H1 (cell line): ENCODE measurements at regions not wholly inside any gene's neighbourhood (a gene's known extent, or its start where the extent isn't known, plus 50 kb on each side); places are given as distances from the start of the nearest gene placed in this dataset.

Experiments
- CHD2 ChIP-seq: IDR thresholded peaks from 2 replicates; pipeline ENCODE4 v1.6.1; 2012; ENCODE audit warnings: low read length, improper control_type of control experiment
- EGR1 ChIP-seq: IDR thresholded peaks from 2 replicates; pipeline ENCODE4 v1.6.1; 2011; ENCODE audit warnings: low read depth, low read length, borderline replicate concordance
- EZH2 ChIP-seq: fragments of 200-600 bp; sonication (generic); IDR thresholded peaks from 2 replicates; pipeline ENCODE4 v1.7.1; 2012; ENCODE audit warnings: low read depth, mild to moderate bottlenecking, moderate library complexity, low read length, inconsistent platforms; ENCODE audit not compliant: severe bottlenecking
- JUN ChIP-seq: IDR thresholded peaks from 2 replicates; pipeline ENCODE4 v1.6.1; 2011; ENCODE audit warnings: low read depth, mild to moderate bottlenecking, improper control_type of control experiment, low read length
- NRF1 ChIP-seq: IDR thresholded peaks from 2 replicates; pipeline ENCODE4 v1.6.1; 2011; ENCODE audit warnings: mild to moderate bottlenecking, low read depth, low read length, improper control_type of control experiment
- SIN3A ChIP-seq, 2 experiments: IDR thresholded peaks in 1 of 2; conservative IDR thresholded peaks in 1 of 2; 2 replicates each; pipeline ENCODE4 v1.6.1; 2011 to 2012; ENCODE audit warnings: low read length in 2 of 2, improper control_type of control experiment in 1 of 2, low read depth in 1 of 2, mild to moderate bottlenecking in 1 of 2
- SP2 ChIP-seq: IDR thresholded peaks from 2 replicates; pipeline ENCODE4 v1.6.1; 2012; ENCODE audit warnings: mild to moderate bottlenecking, low read length, inconsistent platforms
- YY1 ChIP-seq: IDR thresholded peaks from 2 replicates; pipeline ENCODE4 v1.6.1; 2011; ENCODE audit warnings: low read depth, mild to moderate bottlenecking, low read length
- ZNF274 ChIP-seq: IDR thresholded peaks from 2 replicates; pipeline ENCODE4 v1.7.0; 2012; ENCODE audit warnings: low read length, borderline replicate concordance; ENCODE audit errors: extremely low read depth
- TF ChIP-seq, protein P1 (sequence below), 3 experiments: IDR thresholded peaks; 1 replicate in 2 of 3; 2 replicates in 1 of 3; pipeline versions ENCODE4 v1.5.1 to v1.6.1; 2011; ENCODE audit warnings: low read length in 3 of 3, mild to moderate bottlenecking in 3 of 3, inconsistent platforms in 2 of 3, low read depth in 1 of 3, moderate library complexity in 1 of 3; ENCODE audit not compliant: insufficient read depth in 1 of 3; ENCODE audit errors: control extremely low read depth in 1 of 3

DNA sequence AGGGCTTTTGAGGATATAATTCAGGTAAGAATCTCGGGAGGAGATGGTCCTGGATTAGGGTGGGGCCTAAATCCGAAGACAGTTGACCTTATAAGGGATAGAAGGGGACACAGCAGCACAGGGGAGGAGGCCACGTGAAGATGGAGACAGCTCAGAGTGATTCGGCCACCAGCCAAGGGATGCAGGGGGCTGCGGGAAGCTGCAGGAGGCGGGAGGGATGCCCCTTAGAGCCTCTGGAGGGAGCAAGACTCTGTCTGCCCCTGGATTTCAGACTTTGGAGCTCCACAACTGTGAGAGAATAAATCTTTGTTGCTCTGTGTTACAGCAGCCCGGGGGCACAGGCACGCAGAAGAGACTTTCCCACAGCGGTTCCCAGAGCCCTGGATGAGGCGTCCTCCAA lies 143.7 kb downstream of the ASB1 start:
- no peak for TF ChIP-seq SP2
- no peak for TF ChIP-seq NRF1
- TF ChIP-seq CHD2: no peak
- TF ChIP-seq JUN: no peak
- TF ChIP-seq SIN3A (conservative IDR thresholded peaks at IDR 0.05 in 1 of 2, IDR thresholded peaks at IDR 0.05 in 1 of 2; ENCODE audit: low read depth in 1 of 2, low read length in 2 of 2): no peak
- TF ChIP-seq, protein P1, sequence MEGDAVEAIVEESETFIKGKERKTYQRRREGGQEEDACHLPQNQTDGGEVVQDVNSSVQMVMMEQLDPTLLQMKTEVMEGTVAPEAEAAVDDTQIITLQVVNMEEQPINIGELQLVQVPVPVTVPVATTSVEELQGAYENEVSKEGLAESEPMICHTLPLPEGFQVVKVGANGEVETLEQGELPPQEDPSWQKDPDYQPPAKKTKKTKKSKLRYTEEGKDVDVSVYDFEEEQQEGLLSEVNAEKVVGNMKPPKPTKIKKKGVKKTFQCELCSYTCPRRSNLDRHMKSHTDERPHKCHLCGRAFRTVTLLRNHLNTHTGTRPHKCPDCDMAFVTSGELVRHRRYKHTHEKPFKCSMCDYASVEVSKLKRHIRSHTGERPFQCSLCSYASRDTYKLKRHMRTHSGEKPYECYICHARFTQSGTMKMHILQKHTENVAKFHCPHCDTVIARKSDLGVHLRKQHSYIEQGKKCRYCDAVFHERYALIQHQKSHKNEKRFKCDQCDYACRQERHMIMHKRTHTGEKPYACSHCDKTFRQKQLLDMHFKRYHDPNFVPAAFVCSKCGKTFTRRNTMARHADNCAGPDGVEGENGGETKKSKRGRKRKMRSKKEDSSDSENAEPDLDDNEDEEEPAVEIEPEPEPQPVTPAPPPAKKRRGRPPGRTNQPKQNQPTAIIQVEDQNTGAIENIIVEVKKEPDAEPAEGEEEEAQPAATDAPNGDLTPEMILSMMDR (IDR thresholded peaks at IDR 0.05; ENCODE audit: control extremely low read depth in 1 of 3, insufficient read depth in 1 of 3, low read depth in 1 of 3, low read length in 3 of 3): no peak
- no peak for TF ChIP-seq YY1
- no peak for TF ChIP-seq EZH2
- no peak for TF ChIP-seq ZNF274
- no peak for TF ChIP-seq EGR1
